ENCODE measurements at regions not wholly inside any gene's neighbourhood (a gene's known extent, or its start where the extent isn't known, plus 50 kb on each side); places are given as distances from the start of the nearest gene placed in this dataset.
"Not testable (repeated sequence)": the region's sequence is repeated elsewhere in the genome, so short reads cannot be mapped to it uniquely, and the experiment has no call there.

- Mint-ChIP-seq H3K27me3 (ENCODE audit: insufficient read depth, unreplicated experiment) (no peaks in the 10 kb centered on the region), H3K36me3 (ENCODE audit: insufficient read depth, unreplicated experiment) (peaks cover 5% of the 10 kb centered on the region), H3K4me3 (ENCODE audit: unreplicated experiment) (no peak overlapping the region), H3K27ac (ENCODE audit: unreplicated experiment) (no peak overlapping the region), H3K4me1 (ENCODE audit: low read depth, unreplicated experiment) (peaks cover 16% of the 10 kb centered on the region), H3K9me3 (ENCODE audit: unreplicated experiment) (no peaks in the 10 kb centered on the region)
- Histone ChIP-seq H3K9me3 (no peaks in the 10 kb centered on the region), H3K27me3 (replicated peaks; ENCODE audit: control insufficient read depth, insufficient read depth, low read length) (no peaks in the 10 kb centered on the region), H3K4me1 (no peaks in the 10 kb centered on the region), H3K36me3 (ENCODE audit: control insufficient read depth, insufficient read depth, low read length) (no peaks in the 10 kb centered on the region), H3K4me3 (ENCODE audit: low read depth, low read length) (no peak overlapping the region)
- CTCF ChIA-PET: no interaction called here
- POLR2A ChIA-PET: no interaction called here
- DNase-seq: no peak
- TF ChIP-seq, protein P1, sequence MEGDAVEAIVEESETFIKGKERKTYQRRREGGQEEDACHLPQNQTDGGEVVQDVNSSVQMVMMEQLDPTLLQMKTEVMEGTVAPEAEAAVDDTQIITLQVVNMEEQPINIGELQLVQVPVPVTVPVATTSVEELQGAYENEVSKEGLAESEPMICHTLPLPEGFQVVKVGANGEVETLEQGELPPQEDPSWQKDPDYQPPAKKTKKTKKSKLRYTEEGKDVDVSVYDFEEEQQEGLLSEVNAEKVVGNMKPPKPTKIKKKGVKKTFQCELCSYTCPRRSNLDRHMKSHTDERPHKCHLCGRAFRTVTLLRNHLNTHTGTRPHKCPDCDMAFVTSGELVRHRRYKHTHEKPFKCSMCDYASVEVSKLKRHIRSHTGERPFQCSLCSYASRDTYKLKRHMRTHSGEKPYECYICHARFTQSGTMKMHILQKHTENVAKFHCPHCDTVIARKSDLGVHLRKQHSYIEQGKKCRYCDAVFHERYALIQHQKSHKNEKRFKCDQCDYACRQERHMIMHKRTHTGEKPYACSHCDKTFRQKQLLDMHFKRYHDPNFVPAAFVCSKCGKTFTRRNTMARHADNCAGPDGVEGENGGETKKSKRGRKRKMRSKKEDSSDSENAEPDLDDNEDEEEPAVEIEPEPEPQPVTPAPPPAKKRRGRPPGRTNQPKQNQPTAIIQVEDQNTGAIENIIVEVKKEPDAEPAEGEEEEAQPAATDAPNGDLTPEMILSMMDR (IDR thresholded peaks at IDR 0.05; ENCODE audit: insufficient read depth in 1 of 2, low read depth in 1 of 2, low read length in 1 of 2, severe bottlenecking in 1 of 2, unreplicated experiment in 1 of 2): no peak
- intact Hi-C loops (cut with micrococcal nuclease; ENCODE audit: unreplicated experiment): no loop called here
- no TSS peak for BruUV-seq (replicated peaks)
Measured at GRCh38 chr5:17129093-17129849, 88.2 kb upstream of the BASP1 start.

DNA sequence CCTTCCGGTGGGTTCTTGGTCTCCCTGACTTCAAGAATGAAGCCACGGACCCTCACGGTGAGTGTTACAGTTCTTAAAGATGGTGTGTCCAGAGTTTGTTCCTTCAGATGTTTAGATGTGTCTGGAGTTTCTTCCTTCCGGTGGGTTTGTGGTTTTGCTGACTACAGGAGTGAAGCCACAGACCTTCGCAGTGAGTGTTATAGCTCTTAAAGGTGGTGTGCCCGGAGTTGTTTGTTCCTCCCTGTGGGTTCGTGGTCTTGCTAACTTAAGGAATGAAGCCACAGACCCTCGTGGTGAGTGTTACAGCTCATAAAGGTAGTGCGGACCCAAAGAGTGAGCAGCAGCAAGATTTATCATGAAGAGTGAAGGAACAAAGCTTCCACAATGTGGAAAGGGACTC lies 87.1 kb upstream of the BASP1 start:
- H3K27me3 Mint-ChIP-seq (ENCODE audit: insufficient read depth, unreplicated experiment); H3K27me3 ChIP-seq (replicated peaks; ENCODE audit: control insufficient read depth, insufficient read depth, low read length); H3K4me3 Mint-ChIP-seq (ENCODE audit: unreplicated experiment); H3K36me3 Mint-ChIP-seq (ENCODE audit: insufficient read depth, unreplicated experiment); H3K4me1 Mint-ChIP-seq (ENCODE audit: low read depth, unreplicated experiment); H3K4me1 ChIP-seq; H3K9me3 ChIP-seq; H3K27ac Mint-ChIP-seq (ENCODE audit: unreplicated experiment); BruUV-seq (replicated peaks); H3K4me3 ChIP-seq (ENCODE audit: low read depth, low read length); CTCF ChIA-PET; H3K36me3 ChIP-seq (ENCODE audit: control insufficient read depth, insufficient read depth, low read length); H3K9me3 Mint-ChIP-seq (ENCODE audit: unreplicated experiment); POLR2A ChIA-PET; DNase-seq: not testable (repeated sequence)
- intact Hi-C loops (cut with micrococcal nuclease; ENCODE audit: unreplicated experiment): loop anchor here (5.0 kb wide), 1 partner anchor 53 kb away; no protein-coding TSS in a partner anchor

DNA sequence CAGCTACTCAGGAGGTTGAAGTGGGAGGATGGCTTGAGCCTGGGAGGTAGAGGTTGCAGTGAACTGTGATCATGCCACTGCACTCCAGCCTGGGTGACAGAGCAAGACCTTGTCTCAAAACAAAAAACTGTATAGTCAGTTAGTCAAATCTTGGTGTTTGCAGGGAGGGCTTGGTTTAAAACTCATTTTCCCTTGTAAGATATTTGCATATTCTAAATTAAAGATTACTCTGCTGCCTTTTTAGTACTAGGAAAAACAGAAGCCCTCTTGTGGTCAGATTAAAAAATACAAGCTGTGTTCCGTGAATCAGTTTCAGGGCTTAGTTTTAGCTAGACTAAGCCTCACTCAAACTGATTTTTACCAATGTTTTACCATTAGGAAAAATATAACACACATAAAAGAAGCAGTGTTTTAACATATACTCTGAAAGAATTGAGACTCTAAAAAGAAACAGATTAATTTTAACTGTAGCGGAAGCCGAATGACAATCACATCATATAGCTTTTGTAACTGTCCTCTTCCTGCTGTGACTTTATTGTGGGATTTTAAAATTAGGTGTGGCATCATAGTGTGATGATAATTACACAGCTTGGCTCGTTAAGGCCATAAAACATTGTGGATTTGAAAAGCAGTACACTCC lies 84.9 kb upstream of the BASP1 start:
- ChIA-PET CTCF (interaction anchor here (0.6 to 1.8 kb wide), 25 partner anchors 10 to 345 kb away, joined by 3 to 18 read pairs (median 4); partner anchors contain the start of gene MYO10), POLR2A (interaction anchor here (0.8 kb wide), 1 partner anchor 196 kb away, joined by 5 read pairs; the partner anchor contains the start of gene MYO10)
- BruUV-seq (replicated peaks): no TSS peak
- Mint-ChIP-seq H3K9me3 (ENCODE audit: unreplicated experiment) (no peaks in the 10 kb centered on the region), H3K4me3 (ENCODE audit: unreplicated experiment) (no peak overlapping the region), H3K36me3 (ENCODE audit: insufficient read depth, unreplicated experiment) (no peaks in the 10 kb centered on the region), H3K27ac (ENCODE audit: unreplicated experiment) (no peak overlapping the region), H3K27me3 (ENCODE audit: insufficient read depth, unreplicated experiment) (no peaks in the 10 kb centered on the region), H3K4me1 (ENCODE audit: low read depth, unreplicated experiment) (peaks cover 9% of the 10 kb centered on the region)
- TF ChIP-seq, protein P1 (IDR thresholded peaks at IDR 0.05; ENCODE audit: insufficient read depth in 1 of 2, low read depth in 1 of 2, low read length in 1 of 2, severe bottlenecking in 1 of 2, unreplicated experiment in 1 of 2): peak; percentile 49 to 76
- H3K27me3 ChIP-seq (replicated peaks; ENCODE audit: control insufficient read depth, insufficient read depth, low read length): no peaks in the 10 kb centered on the region
- no peak overlapping the region for H3K4me3 ChIP-seq (ENCODE audit: low read depth, low read length)
- no peaks in the 10 kb centered on the region for H3K4me1 ChIP-seq
- DNase-seq: peak in 1 of 2 experiments; percentile 45
- intact Hi-C loops (cut with micrococcal nuclease; ENCODE audit: unreplicated experiment): loop anchor here (1.0 to 5.0 kb wide), 5 partner anchors 18 to 341 kb away; no protein-coding TSS in a partner anchor
- H3K36me3 ChIP-seq (ENCODE audit: control insufficient read depth, insufficient read depth, low read length): no peaks in the 10 kb centered on the region
- H3K9me3 ChIP-seq: no peaks in the 10 kb centered on the region
